A549 (cell line): ENCODE measurements at regions not wholly inside any gene's neighbourhood (a gene's known extent, or its start where the extent isn't known, plus 50 kb on each side); places are given as distances from the start of the nearest gene placed in this dataset.

Source experiments
- ATAC-seq, 2 experiments: fragments of 200-7000 bp in 1 of 2; fragments of >200 bp in 1 of 2; cut with Nextera tagmentation in 1 of 2; cut with Tn5 transposase in 1 of 2; 3 replicates each; pipeline versions ENCODE4 v1.8.0 to v1.9.1; 2018 to 2020; ENCODE audit warnings: mild to moderate bottlenecking in 1 of 2, moderate library complexity in 1 of 2
- CTCF ChIA-PET: fragments of 300-600 bp; sonication (Branson Sonifier 250); formaldehyde crosslinking; extraction: SDS; loops from one replicate; lab custom pipeline; 2021; ENCODE audit warnings: antibody characterized with exemption, inconsistent platforms; lab: Yijun Ruan, JAX
- POLR2A ChIA-PET: fragments of 350-600 bp; formaldehyde crosslinking; extraction: SDS; loops from one replicate; lab custom pipeline; 2021; ENCODE audit warnings: antibody characterized with exemption, inconsistent platforms; lab: Yijun Ruan, JAX
- DNase-seq, 2 experiments: peaks; one replicate each; pipeline versions ENCODE4 v3.0.0 to v3.0.0-alpha.2; 2011 to 2016; ENCODE audit warnings: low read depth in 1 of 2, low spot score in 1 of 2
- FAIRE-seq: peaks from 2 replicates; lab custom pipeline; 2011; peaks lifted over from hg19 to GRCh38; lab: Jason Lieb, UNC
- H3K27ac ChIP-seq, 2 experiments: fragments of >200 bp; sonication (Bioruptor Twin); formaldehyde crosslinking; 3 replicates each; pipeline ENCODE4 v1.5.1; 2016 to 2017
- H3K4me1 ChIP-seq: fragments of >200 bp; sonication (Bioruptor Twin); formaldehyde crosslinking; 3 replicates; pipeline ENCODE4 v1.6.1; 2016
- H3K4me2 ChIP-seq: fragments of >200 bp; sonication (Bioruptor Twin); formaldehyde crosslinking; 3 replicates; pipeline ENCODE4 v1.6.1; 2016
- H3K4me3 ChIP-seq: fragments of >200 bp; sonication (Bioruptor Twin); formaldehyde crosslinking; 3 replicates; pipeline ENCODE4 v1.5.1; 2016
- H3K9me3 ChIP-seq: fragments of >200 bp; sonication (Bioruptor Twin); formaldehyde crosslinking; 3 replicates; pipeline ENCODE4 v1.6.1; 2016
- CBX2 ChIP-seq: fragments of 200-600 bp; sonication (generic); IDR thresholded peaks from 2 replicates; pipeline ENCODE4 v1.6.1; 2016; ENCODE audit warnings: low read depth, mild to moderate bottlenecking, borderline replicate concordance
- CHD4 ChIP-seq: fragments of 200-600 bp; sonication (generic); IDR thresholded peaks from 2 replicates; pipeline ENCODE4 v1.6.1; 2016; ENCODE audit warnings: antibody characterized with exemption, mild to moderate bottlenecking, borderline replicate concordance
- EHF ChIP-seq: fragments of 250-450 bp; sonication (Bioruptor Pico); IDR thresholded peaks from 2 replicates; pipeline ENCODE4 v1.5.0; 2020; ENCODE audit warnings: mild to moderate bottlenecking
- EP300 ChIP-seq, 2 experiments: fragments of >200 bp; sonication (Bioruptor Twin); formaldehyde crosslinking; IDR thresholded peaks; 2 replicates in 1 of 2; 3 replicates in 1 of 2; pipeline ENCODE4 v1.6.1; 2016 to 2017
- GATA3 ChIP-seq: IDR thresholded peaks from 2 replicates; pipeline ENCODE4 v1.6.1; 2012; ENCODE audit warnings: borderline replicate concordance
- HDAC2 ChIP-seq: fragments of 200-600 bp; sonication (generic); IDR thresholded peaks from 2 replicates; pipeline ENCODE4 v1.6.1; 2016
- HEYL ChIP-seq: fragments of 250-450 bp; sonication (Bioruptor Pico); IDR thresholded peaks from 2 replicates; pipeline ENCODE4 v1.8.0; 2021; ENCODE audit warnings: mild to moderate bottlenecking, moderate library complexity
- JUN ChIP-seq, 2 experiments: fragments of >200 bp; sonication (Bioruptor Twin); formaldehyde crosslinking; IDR thresholded peaks; 2 replicates in 1 of 2; 3 replicates in 1 of 2; pipeline ENCODE4 v1.6.1; 2016 to 2017
- JUNB ChIP-seq: fragments of >200 bp; sonication (Bioruptor Twin); formaldehyde crosslinking; IDR thresholded peaks from 2 replicates; pipeline ENCODE4 v1.6.1; 2016
- MAFK ChIP-seq: fragments of 450-650 bp; IDR thresholded peaks from 2 replicates; pipeline ENCODE4 v1.6.1; 2014; ENCODE audit not compliant: partially characterized antibody
- NFE2L2 ChIP-seq: fragments of 150-350 bp; conservative IDR thresholded peaks from 2 replicates; pipeline ENCODE4 v1.6.1; 2014; ENCODE audit warnings: low read length
- NPAS2 ChIP-seq: fragments of 250-450 bp; sonication (Bioruptor Pico); IDR thresholded peaks from 2 replicates; pipeline ENCODE4 v1.8.0; 2022; ENCODE audit warnings: mild to moderate bottlenecking, moderate library complexity, borderline replicate concordance
- NR3C1 ChIP-seq: fragments of >200 bp; sonication (Bioruptor Twin); formaldehyde crosslinking; IDR thresholded peaks from 3 replicates; pipeline ENCODE4 v1.6.1; 2017
- POLR2AphosphoS2 ChIP-seq: conservative IDR thresholded peaks from 2 replicates; pipeline ENCODE4 v1.6.1; 2012; ENCODE audit warnings: low read length, improper control_type of control experiment, inconsistent platforms
- RFX5 ChIP-seq: fragments of 450-650 bp; IDR thresholded peaks from 2 replicates; pipeline ENCODE4 v1.7.1; 2014; ENCODE audit warnings: antibody characterized with exemption, mild to moderate bottlenecking, moderate library complexity
- RNF2 ChIP-seq: fragments of 200-600 bp; sonication (generic); IDR thresholded peaks from 2 replicates; pipeline ENCODE4 v1.6.1; 2016; ENCODE audit warnings: low read depth, mild to moderate bottlenecking, antibody characterized with exemption, moderate library complexity, borderline replicate concordance
- SMC3 ChIP-seq: fragments of >200 bp; sonication (Bioruptor Twin); formaldehyde crosslinking; IDR thresholded peaks from 3 replicates; pipeline ENCODE4 v1.6.1; 2018; ENCODE audit warnings: inconsistent platforms
- TP53 ChIP-seq: fragments of 250-450 bp; sonication (Bioruptor Pico); IDR thresholded peaks from 2 replicates; pipeline ENCODE4 v1.5.0; 2021; ENCODE audit warnings: mild to moderate bottlenecking, moderate library complexity
- WGBS: methylation state at CpG from one replicate; pipeline ENCODE4 v1.1.6; 2017; ENCODE audit errors: missing lambda C conversion rate; 5-methylcytosine and 5-hydroxymethylcytosine counted together
- TF ChIP-seq, protein P1 (sequence below): IDR thresholded peaks from 2 replicates; pipeline ENCODE4 v1.6.1; 2012
- TF ChIP-seq, protein P2 (sequence below): fragments of 250-450 bp; sonication (Bioruptor Pico); IDR thresholded peaks from 2 replicates; pipeline ENCODE4 v1.5.0; 2020; ENCODE audit warnings: low read depth, mild to moderate bottlenecking, moderate library complexity
- TF ChIP-seq, protein P3 (sequence below): IDR thresholded peaks from 2 replicates; pipeline ENCODE4 v1.6.1; 2012; ENCODE audit warnings: low read depth, borderline replicate concordance
- TF ChIP-seq, protein P4 (sequence below): fragments of >200 bp; sonication (Bioruptor Twin); formaldehyde crosslinking; IDR thresholded peaks from 2 replicates; pipeline ENCODE4 v1.6.1; 2016

DNA sequence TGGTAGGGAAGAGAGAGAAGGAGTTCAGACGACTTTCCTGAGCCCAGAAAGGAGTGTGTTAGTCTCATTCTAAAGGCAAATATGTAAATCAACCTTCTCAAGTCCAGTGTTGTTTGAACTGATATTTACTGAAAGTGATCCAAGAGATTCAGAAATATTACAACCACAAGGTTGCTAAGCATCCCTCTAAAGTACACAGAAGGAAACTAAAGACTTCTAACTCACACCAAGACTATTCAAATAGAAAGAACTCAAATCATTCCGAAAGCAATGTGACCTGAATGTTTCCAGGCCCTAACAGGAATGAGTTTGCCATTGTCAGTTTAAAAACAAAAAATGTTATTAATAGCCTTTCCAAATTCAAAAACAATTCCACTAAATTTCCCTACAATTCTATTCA is 56.9 kb upstream of the VGLL3 start:
- TF ChIP-seq RFX5 (no peak), NR3C1 (no peak), HDAC2 (no peak), MAFK (no peak), SMC3 (no peak), EP300 (IDR thresholded peaks at IDR 0.05) (no peak), TP53 (CRISPR knock-in tag) (no peak), GATA3 (no peak), RNF2 (no peak)
- TF ChIP-seq, protein P1, sequence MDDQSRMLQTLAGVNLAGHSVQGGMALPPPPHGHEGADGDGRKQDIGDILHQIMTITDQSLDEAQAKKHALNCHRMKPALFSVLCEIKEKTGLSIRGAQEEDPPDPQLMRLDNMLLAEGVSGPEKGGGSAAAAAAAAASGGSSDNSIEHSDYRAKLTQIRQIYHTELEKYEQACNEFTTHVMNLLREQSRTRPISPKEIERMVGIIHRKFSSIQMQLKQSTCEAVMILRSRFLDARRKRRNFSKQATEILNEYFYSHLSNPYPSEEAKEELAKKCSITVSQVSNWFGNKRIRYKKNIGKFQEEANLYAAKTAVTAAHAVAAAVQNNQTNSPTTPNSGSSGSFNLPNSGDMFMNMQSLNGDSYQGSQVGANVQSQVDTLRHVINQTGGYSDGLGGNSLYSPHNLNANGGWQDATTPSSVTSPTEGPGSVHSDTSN, result no peak
- TF ChIP-seq, protein P2, sequence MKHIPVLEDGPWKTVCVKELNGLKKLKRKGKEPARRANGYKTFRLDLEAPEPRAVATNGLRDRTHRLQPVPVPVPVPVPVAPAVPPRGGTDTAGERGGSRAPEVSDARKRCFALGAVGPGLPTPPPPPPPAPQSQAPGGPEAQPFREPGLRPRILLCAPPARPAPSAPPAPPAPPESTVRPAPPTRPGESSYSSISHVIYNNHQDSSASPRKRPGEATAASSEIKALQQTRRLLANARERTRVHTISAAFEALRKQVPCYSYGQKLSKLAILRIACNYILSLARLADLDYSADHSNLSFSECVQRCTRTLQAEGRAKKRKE, result no peak
- FAIRE-seq (no peak), DNase-seq (no peak), ATAC-seq (no peak)
- H3K27ac ChIP-seq, result no peak overlapping the region
- no peaks in the 10 kb centered on the region for H3K4me1 ChIP-seq
- no peak overlapping the region for H3K4me3 ChIP-seq
- 69% methylated on average over 2 of the region's 2 CpGs for WGBS
- H3K4me2 ChIP-seq, result no peak overlapping the region
- ChIA-PET POLR2A (no interaction called here), CTCF (no interaction called here)
- no peaks in the 10 kb centered on the region for H3K9me3 ChIP-seq

DNA sequence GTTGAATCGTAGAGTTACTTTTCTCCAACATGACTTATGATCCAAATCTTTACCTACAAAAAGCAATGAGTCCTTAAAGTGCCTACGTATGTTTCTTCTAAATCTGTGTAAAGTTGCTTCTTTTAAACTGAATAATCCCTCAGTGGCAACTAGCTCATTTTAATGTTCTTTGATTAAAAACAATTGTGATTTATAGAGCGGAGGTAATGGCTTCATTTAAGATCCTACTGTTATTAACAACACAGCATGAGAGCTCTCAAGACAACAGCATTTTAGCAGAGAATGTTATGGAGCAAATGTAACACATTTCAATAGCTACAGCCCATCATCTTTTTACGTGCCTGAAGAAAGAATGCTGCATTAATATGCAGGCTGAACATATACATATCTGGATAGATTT is 55.3 kb upstream of the VGLL3 start:
- CTCF ChIA-PET, result no interaction called here
- WGBS, result 58% methylated on average over 4 of the region's 4 CpGs
- POLR2A ChIA-PET, result no interaction called here
- FAIRE-seq (no peak), ATAC-seq (no peak), DNase-seq (no peak)
- no peak overlapping the region for H3K4me3 ChIP-seq
- H3K4me2 ChIP-seq, result no peak overlapping the region
- TF ChIP-seq JUN (IDR thresholded peaks at IDR 0.05), result no peak
- no peak for TF ChIP-seq NPAS2
- TF ChIP-seq HEYL (CRISPR knock-in tag), result no peak
- no peak for TF ChIP-seq CBX2
- TF ChIP-seq, protein P3, sequence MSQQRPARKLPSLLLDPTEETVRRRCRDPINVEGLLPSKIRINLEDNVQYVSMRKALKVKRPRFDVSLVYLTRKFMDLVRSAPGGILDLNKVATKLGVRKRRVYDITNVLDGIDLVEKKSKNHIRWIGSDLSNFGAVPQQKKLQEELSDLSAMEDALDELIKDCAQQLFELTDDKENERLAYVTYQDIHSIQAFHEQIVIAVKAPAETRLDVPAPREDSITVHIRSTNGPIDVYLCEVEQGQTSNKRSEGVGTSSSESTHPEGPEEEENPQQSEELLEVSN, result no peak
- TF ChIP-seq NFE2L2, result no peak
- TF ChIP-seq EHF (CRISPR knock-in tag), result no peak
- no peak for TF ChIP-seq CHD4
- no peak for TF ChIP-seq JUNB
- H3K27ac ChIP-seq, result no peak overlapping the region
- no peaks in the 10 kb centered on the region for H3K9me3 ChIP-seq
- no peaks in the 10 kb centered on the region for H3K4me1 ChIP-seq

DNA sequence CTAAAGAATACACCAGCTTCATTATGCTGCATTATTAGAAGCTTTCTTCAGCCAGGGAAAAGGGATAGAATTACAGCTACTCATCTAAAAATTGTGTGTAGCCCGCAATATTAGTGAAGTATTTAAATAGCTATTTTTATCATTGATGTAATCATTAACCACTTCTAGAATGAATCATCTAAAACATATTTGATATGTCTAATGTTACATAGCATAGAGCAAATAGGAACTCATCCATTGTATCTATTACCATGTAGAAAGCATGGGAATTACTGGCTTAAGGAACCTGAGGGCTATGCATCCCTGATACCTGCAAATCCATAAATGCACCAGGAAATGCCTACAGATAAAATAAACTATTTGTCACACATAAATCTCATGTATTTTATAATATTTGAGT is 54.5 kb upstream of the VGLL3 start:
- no peak overlapping the region for H3K27ac ChIP-seq
- FAIRE-seq (no peak), DNase-seq (no peak)
- H3K4me3 ChIP-seq, result no peak overlapping the region
- no peaks in the 10 kb centered on the region for H3K9me3 ChIP-seq
- 0 out of 3 replicates have a peak overlapping the region, but pooled peaks have one; percentile 4 for H3K4me2 ChIP-seq
- no peak for TF ChIP-seq HDAC2
- TF ChIP-seq, protein P1, result no peak
- TF ChIP-seq POLR2AphosphoS2, result no peak
- no peak for TF ChIP-seq TP53 (CRISPR knock-in tag)
- TF ChIP-seq, protein P4, sequence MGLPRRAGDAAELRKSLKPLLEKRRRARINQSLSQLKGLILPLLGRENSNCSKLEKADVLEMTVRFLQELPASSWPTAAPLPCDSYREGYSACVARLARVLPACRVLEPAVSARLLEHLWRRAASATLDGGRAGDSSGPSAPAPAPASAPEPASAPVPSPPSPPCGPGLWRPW, result no peak
- TF ChIP-seq, all 56 proteins: peak for 0
- ATAC-seq, result no peak
- ChIA-PET CTCF (no interaction called here), POLR2A (no interaction called here)
- H3K4me1 ChIP-seq, result no peaks in the 10 kb centered on the region
- WGBS, result 31% methylated on average over 1 of the region's 1 CpG
